ENCODE measurements at regions not wholly inside any gene's neighbourhood (a gene's known extent, or its start where the extent isn't known, plus 50 kb on each side); places are given as distances from the start of the nearest gene placed in this dataset.

DNA sequence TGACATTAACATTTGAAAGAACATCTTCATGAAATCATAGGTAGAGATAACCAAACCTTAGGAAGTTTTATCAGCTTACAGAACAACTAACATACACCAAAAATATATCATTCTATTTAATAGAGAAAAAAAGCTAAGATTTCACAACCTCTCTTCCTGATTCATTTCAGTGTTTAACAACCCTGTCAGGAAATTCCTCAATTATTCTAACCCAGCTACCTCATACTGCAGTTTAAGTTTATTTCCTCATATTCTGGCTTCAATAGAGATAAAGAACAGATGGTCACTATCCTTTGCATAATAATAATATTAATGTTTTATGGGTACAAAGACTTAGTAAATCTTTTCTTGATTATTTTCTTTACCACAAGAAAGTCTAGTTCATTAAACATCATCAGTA, 112.9 kb upstream of the HSF2 start:
- TF ChIP-seq, protein P1, sequence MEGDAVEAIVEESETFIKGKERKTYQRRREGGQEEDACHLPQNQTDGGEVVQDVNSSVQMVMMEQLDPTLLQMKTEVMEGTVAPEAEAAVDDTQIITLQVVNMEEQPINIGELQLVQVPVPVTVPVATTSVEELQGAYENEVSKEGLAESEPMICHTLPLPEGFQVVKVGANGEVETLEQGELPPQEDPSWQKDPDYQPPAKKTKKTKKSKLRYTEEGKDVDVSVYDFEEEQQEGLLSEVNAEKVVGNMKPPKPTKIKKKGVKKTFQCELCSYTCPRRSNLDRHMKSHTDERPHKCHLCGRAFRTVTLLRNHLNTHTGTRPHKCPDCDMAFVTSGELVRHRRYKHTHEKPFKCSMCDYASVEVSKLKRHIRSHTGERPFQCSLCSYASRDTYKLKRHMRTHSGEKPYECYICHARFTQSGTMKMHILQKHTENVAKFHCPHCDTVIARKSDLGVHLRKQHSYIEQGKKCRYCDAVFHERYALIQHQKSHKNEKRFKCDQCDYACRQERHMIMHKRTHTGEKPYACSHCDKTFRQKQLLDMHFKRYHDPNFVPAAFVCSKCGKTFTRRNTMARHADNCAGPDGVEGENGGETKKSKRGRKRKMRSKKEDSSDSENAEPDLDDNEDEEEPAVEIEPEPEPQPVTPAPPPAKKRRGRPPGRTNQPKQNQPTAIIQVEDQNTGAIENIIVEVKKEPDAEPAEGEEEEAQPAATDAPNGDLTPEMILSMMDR (tag by site-specific recombination; IDR thresholded peaks at IDR 0.05): no peak
- TF ChIP-seq ZNF416 (tag by site-specific recombination; IDR thresholded peaks at IDR 0.05) (no peak), ZNF274 (IDR thresholded peaks at IDR 0.05; ENCODE audit: low read length) (no peak), ZNF274 (tag by site-specific recombination; IDR thresholded peaks at IDR 0.05; ENCODE audit: borderline replicate concordance) (no peak), SP3 (tag by site-specific recombination; IDR thresholded peaks at IDR 0.05) (no peak), ZNF548 (tag by site-specific recombination; IDR thresholded peaks at IDR 0.05) (no peak), SETDB1 (IDR thresholded peaks at IDR 0.05; ENCODE audit: insufficient read length, low read length) (no peak), RBAK (tag by site-specific recombination; IDR thresholded peaks at IDR 0.05) (no peak), SP2 (tag by site-specific recombination; IDR thresholded peaks at IDR 0.05) (no peak)
